Activated CD4-positive, alpha-beta T cell treated with anti-CD3 and anti-CD28 coated beads for 4 hours (primary cell): ENCODE measurements at regions not wholly inside any gene's neighbourhood (a gene's known extent, or its start where the extent isn't known, plus 50 kb on each side); places are given as distances from the start of the nearest gene placed in this dataset.

ENCODE experiments used
- DNase-seq, 2 donors: peaks; one replicate each; pipeline ENCODE4 v3.0.0-alpha.2; 2020

DNA sequence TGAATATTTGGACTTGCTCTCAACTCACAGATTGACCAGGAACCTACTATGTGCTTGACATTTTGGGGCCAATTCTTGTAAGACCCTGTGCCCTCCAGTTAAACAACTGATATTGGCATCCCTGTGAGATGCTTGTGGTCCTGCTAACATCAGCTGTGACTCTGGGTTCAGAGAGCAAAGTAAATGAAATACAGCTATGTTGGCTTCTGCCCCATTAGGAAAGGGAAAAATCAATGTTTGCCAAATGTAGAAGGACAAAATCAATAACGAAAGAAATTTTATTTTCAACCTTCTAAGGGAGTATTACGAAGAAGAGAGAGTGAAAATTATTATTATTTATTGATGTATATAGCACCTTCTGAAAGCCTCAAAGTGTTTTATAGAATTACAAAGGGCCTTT is 266.9 kb upstream of the ARID1B start:
- DNase-seq, result no peak

- no peak for DNase-seq
Measured at GRCh38 chr6:156509496-156509895, 267.7 kb upstream of the ARID1B start.

- DNase-seq, result no peak
Measured at GRCh38 chr6:156508923-156509322, 268.3 kb upstream of the ARID1B start.

DNA sequence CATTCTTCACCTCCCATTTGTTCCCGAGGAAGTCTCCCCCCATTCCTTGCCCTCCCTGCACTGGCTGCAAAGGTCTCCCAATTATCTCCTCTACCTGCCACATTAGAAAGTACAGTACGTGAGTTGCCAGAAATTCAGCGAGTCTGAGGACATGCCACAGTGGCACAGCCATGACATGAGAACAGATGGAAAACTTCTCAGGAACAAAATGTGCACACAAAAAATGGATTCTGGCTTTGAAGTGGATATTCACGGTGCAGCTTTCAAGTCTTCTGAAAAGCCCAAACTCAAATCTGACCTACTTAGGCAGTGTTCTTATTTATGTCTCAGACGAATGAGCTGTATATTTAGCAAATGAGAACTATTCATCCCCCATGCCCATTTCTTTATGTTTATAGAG is 269.1 kb upstream of the ARID1B start:
- no peak for DNase-seq

DNA sequence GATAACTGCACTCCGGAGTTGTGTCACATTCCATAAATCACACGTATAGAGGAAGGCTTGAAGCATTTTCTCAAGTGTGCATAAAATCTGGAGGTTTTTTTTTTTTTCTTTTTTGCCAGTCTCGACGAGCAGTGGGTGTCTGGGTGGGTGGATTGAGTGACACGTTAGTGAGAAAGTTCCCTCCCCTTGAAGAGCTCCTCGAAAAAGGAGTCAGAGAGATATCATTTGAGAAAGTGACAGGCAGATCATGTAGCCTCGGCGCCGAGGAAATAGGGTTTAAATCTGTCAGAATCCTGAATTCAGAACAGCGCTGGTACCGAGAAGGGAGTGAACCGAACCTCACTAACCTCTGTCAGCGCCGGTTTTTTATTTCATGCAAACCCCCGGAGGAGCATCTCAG is 269.5 kb upstream of the ARID1B start:
- no peak for DNase-seq

DNA sequence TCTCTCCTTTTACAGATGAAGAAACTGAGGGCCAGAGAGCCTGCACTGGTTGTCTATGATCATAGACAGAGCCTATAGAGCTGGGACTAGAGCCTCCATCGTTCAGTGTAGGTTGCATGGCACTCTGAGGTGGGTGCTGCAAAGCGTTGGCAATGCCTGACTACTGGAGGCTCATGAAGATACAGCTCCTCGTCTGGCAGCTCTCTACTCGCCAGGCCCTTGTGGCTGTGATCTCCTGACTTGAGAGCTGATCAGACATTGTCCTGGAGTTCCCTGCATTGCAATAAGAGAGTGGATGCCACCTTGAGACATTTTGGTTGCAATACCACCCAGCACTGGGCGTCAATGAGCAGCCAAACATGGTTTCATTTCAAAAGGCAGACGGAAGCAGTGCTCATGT is 270.1 kb upstream of the ARID1B start:
- DNase-seq, result no peak

- DNase-seq, result no peak
Measured at GRCh38 chr6:156502969-156503504, 274.1 kb upstream of the ARID1B start.

DNA sequence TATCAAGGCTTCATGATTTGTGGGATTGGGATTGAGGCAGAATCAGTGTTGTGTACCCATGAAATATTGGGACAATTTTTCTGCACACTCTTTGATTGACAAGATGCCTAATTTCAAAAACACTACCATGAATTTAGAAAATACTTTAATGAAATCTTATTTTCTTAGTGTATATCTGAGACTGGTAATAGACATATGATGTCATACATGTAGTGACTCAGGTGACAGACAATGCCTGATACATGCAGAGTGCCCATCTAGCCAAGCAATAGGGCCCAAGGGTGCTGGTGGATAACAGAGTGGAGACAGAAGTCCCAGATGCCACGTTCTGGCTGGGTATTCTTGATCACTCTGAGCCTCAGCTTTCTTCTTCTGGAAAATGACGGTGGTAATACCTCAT is 279.6 kb upstream of the ARID1B start:
- no peak for DNase-seq

DNA sequence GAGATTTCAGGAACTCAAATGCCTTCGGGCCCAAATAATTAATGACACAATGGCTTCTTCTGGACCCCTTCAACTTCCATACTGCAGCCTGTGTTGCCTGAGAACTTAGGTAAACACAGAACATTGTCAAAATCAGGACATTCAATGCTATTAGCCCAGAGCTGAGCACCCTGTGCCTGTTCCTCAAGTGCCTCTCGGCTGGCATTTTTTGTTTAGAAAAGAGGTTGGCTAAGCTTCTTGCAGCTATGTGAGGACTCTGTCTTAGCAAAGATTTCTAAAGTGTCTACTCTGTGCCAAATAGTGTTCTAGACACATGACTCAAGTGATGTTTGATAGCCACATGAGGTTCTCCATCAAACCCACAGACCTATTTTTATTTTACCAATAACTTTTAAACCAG is 289.3 kb upstream of the ARID1B start:
- DNase-seq, result no peak

- DNase-seq, result no peak
Measured at GRCh38 chr6:156485150-156485549, 292.0 kb upstream of the ARID1B start.

DNA sequence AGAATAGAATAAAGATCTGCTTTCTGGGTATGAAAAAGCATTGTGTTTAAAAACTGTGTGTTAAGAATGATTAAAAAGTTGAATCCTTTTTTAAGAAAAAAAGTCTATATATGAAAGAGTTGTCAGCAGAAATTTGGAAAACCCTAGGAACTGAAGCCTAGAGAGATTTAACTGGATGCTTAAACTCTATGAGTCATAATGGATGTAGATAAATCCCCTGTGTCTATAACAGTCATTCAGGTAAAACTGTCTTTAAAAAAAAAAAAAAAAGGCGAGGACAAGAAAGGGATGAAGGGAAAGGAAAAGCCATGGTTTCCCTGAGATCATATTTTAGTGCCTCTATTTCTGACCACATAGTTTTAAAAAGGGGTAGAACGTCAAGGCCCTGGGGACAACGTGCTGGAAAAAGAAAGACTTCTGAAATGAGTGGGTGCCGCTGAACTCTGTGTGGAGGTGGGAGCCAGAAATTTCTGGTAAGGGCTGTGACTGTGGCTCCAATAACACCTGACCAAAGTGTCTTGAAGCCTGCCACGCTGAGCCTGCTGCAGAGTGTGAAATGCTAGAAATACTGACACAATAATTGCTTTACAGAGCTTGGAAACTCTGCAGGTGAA is 302.6 kb upstream of the ARID1B start:
- DNase-seq, result no peak

DNA sequence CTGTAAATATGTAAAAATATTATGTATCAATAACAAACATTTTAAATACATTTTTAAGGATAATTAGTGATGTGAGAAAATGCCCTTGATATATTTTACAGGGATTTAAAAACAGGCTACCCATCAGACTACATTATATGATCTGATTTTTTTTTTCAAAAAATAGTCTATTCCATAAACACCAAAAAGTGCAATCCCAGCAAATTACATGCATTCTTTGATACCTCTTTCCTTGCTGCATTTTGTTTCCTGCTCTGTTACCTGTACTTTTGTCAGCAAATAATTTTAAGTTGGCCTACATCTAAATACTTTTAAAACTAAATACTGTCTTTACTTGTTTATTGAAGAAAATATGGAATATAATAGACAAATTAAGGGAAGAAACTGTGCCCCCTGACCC is 306.2 kb upstream of the ARID1B start:
- DNase-seq, result no peak

GRCh38 chr6:156464100-156464878 is 312.9 kb upstream of the ARID1B start:
- no peak for DNase-seq

DNA sequence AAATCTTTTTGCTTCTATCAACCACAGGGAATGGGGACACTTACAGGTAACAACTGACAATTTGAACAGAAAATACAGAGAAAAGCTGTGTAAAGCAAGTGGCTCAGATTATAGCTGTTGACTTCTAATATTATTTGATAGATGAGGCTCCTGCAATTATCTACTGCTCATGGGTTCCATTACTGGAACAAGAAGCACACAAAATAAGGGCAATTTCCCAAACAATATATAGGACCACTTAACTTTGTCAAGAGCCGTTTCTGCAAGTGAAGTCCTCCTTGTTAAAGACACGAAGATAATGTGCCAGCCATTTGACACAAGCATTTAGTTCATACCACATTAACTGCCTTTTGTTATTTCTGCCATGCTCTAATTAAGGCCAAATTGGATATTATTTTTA is 315.5 kb upstream of the ARID1B start:
- DNase-seq, result no peak

- no peak for DNase-seq
Measured at GRCh38 chr6:156457601-156458000, 319.6 kb upstream of the ARID1B start.

GRCh38 chr6:156455847-156456246 is 321.3 kb upstream of the ARID1B start:
- no peak for DNase-seq

DNA sequence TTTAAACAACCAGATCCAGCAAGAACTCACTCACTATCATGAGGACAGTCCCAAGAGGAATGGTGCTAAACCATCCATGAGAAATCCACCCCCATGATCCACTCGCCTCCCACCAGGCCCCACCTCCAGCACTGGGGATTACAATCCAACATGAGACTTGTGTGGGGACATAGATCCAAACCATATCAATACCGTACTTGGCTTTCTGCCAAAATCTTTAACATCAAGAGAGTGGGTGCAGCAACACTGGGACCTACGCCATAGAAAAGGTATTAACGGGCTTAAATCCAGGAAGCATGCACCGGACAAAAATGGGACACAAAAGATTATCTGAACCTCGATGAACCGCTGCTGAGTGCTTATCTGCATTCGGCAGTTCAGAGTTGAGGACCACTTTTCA is 322.3 kb upstream of the ARID1B start:
- DNase-seq, result no peak

DNA sequence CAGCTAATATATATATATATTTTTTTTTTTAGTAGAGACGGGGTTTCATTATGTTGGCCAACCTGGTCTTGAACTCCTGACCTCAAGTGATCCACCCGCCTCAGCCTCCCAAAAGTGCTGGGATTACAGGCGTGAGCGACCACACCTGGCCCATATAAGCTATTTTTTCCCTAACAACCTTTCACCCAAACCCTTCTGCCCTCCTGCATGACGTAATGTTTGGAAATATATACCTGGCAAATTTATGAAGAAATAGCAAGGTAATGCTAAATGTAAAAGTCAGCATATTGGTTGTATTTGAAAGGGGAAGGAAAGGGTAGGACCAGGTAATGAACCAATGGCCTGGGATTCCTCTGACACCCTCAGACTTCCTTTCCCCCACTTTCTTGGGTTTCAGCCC is 325.5 kb upstream of the ARID1B start:
- DNase-seq, result no peak

- DNase-seq, result no peak
Measured at GRCh38 chr6:156451088-156451487, 326.1 kb upstream of the ARID1B start.

GRCh38 chr6:156450421-156450820 is 326.8 kb upstream of the ARID1B start:
- no peak for DNase-seq

- DNase-seq, result no peak
Measured at GRCh38 chr6:156449569-156449968, 327.6 kb upstream of the ARID1B start.

- no peak for DNase-seq
Measured at GRCh38 chr6:156449128-156449527, 328.1 kb upstream of the ARID1B start.

DNA sequence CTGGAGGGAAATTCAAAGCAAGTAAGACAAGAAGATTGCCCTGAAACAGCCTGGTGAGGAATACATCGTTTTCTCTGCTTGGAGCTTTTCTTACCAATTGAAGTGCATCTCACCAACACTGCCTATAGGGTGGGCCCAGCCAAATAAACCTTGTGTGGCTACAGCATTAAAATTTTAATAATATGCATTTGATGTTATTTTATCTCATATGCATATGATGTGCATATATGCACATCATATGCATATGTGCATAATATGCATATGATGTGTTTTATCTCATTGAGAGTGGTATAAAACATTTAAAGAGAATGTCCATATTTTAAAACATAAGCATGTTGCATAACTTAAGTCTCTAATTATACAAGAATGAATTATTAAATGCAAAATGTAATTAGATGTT is 328.6 kb upstream of the ARID1B start:
- no peak for DNase-seq

- DNase-seq, result no peak
Measured at GRCh38 chr6:156440688-156441087, 336.5 kb upstream of the ARID1B start.
